ENCODE measurements at regions not wholly inside any gene's neighbourhood (a gene's known extent, or its start where the extent isn't known, plus 50 kb on each side); places are given as distances from the start of the nearest gene placed in this dataset.

DNA sequence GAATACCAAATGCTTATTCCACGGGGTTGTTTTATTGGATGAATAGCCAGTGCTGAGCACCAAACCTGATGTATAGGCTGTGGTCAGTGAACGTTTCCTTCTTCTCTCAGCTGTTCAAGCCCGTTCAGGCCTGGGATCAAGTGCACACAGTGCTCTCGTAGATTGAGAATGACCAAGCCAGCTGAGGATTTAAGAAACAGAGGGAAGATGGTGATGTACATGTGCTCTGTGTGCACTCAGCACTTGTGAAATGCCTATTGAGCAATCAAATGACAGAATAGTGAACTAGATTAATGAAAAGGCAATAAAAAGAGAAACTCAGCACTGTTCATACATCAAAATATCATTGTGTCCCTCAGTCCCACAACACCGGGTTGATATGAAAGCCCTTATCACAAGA lies 302.5 kb downstream of the BMPER start:
- H3K4me1 ChIP-seq (ENCODE audit: insufficient read depth, low read length) = no peaks in the 10 kb centered on the region
- H2AFZ ChIP-seq (ENCODE audit: low read length) = no peak overlapping the region
- no peaks in the 10 kb centered on the region for H3K36me3 ChIP-seq (ENCODE audit: low read depth, low read length)
- no peak overlapping the region for H3K4me2 ChIP-seq (ENCODE audit: low read length)
- no peak for DNase-seq
- ChIA-PET POLR2A (ENCODE audit: unreplicated experiment) (no interaction called here), CTCF (no interaction called here)
- no peaks in the 10 kb centered on the region for H3K27me3 ChIP-seq (ENCODE audit: low read length)
- no peak for ATAC-seq
- no peak overlapping the region for H3K9ac ChIP-seq (ENCODE audit: low read length)
- H3K79me2 ChIP-seq (ENCODE audit: low read length) = no peaks in the 10 kb centered on the region
- no peaks in the 10 kb centered on the region for H4K20me1 ChIP-seq (ENCODE audit: low read length)
- no peak for TF ChIP-seq EZH2 (IDR thresholded peaks at IDR 0.05; ENCODE audit: low read length, unreplicated experiment)
- TF ChIP-seq, protein P1, sequence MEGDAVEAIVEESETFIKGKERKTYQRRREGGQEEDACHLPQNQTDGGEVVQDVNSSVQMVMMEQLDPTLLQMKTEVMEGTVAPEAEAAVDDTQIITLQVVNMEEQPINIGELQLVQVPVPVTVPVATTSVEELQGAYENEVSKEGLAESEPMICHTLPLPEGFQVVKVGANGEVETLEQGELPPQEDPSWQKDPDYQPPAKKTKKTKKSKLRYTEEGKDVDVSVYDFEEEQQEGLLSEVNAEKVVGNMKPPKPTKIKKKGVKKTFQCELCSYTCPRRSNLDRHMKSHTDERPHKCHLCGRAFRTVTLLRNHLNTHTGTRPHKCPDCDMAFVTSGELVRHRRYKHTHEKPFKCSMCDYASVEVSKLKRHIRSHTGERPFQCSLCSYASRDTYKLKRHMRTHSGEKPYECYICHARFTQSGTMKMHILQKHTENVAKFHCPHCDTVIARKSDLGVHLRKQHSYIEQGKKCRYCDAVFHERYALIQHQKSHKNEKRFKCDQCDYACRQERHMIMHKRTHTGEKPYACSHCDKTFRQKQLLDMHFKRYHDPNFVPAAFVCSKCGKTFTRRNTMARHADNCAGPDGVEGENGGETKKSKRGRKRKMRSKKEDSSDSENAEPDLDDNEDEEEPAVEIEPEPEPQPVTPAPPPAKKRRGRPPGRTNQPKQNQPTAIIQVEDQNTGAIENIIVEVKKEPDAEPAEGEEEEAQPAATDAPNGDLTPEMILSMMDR (conservative IDR thresholded peaks at IDR 0.05; ENCODE audit: low read depth, low read length) = no peak
- no peak for TF ChIP-seq EZH2phosphoT487 (IDR thresholded peaks at IDR 0.05; ENCODE audit: borderline replicate concordance, low read length)
- H3K4me3 ChIP-seq (ENCODE audit: low read length) = no peak overlapping the region
- H3K9me3 ChIP-seq (ENCODE audit: low read length) = no peaks in the 10 kb centered on the region
- intact Hi-C loops (cut with micrococcal nuclease) = no loop called here
- no TSS peak for BruUV-seq (replicated peaks)
- no peak overlapping the region for H3K27ac ChIP-seq (ENCODE audit: low read length)
- H3K9me2 ChIP-seq (replicated peaks; ENCODE audit: low read length) = no peaks in the 10 kb centered on the region
- no peaks in the 10 kb centered on the region for H3F3A ChIP-seq (ENCODE audit: low read length, unreplicated experiment)

DNA sequence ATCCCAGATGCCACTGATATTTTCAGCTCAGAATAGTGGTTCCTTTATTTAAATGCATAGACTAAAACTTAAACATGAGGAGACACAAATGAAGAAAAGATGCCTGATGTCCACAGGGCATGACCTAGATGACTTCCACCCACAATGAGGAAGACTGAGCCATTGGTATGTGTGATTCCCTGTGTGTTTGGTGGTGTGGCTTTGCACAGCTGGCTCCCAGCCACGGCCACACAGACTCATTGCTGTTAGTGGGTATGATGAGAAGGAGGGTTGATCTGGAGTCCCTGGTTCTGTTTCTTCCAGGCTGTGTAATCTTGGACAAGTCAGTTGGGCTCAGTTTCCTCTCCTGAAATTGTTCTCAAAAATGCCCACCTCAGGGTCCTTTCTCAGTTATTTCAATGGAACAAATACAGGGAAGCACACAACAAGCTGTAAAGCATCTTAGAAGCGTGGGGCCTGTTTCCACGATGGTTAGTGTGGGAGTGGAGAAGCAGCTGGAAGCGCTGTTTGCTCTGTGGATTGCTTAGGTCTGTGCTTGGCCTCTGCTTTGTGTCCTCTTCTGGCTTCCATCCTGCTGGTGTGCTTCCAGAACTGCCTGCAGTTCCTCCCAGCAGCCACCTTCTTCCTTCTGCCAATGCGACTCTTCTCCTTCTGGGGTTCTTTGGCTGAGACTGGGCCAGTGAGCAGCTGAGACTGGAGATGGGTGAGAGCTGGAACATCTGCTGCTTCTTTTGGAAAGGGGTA lies 303.7 kb downstream of the BMPER start:
- intact Hi-C loops (cut with micrococcal nuclease) = no loop called here
- CTCF ChIA-PET = no interaction called here
- no peaks in the 10 kb centered on the region for H3F3A ChIP-seq (ENCODE audit: low read length, unreplicated experiment)
- DNase-seq (no peak), ATAC-seq (no peak)
- BruUV-seq (replicated peaks) = no TSS peak
- no peaks in the 10 kb centered on the region for H3K27me3 ChIP-seq (ENCODE audit: low read length)
- H3K79me2 ChIP-seq (ENCODE audit: low read length) = no peaks in the 10 kb centered on the region
- H4K20me1 ChIP-seq (ENCODE audit: low read length) = no peaks in the 10 kb centered on the region
- H3K9me3 ChIP-seq (ENCODE audit: low read length) = no peaks in the 10 kb centered on the region
- no peaks in the 10 kb centered on the region for H3K4me1 ChIP-seq (ENCODE audit: insufficient read depth, low read length)
- H3K27ac ChIP-seq (ENCODE audit: low read length) = no peak overlapping the region
- no peaks in the 10 kb centered on the region for H3K36me3 ChIP-seq (ENCODE audit: low read depth, low read length)
- H3K4me2 ChIP-seq (ENCODE audit: low read length) = no peak overlapping the region
- H3K9me2 ChIP-seq (replicated peaks; ENCODE audit: low read length) = no peaks in the 10 kb centered on the region
- TF ChIP-seq EZH2 (IDR thresholded peaks at IDR 0.05; ENCODE audit: low read length, unreplicated experiment) (no peak), EZH2phosphoT487 (IDR thresholded peaks at IDR 0.05; ENCODE audit: borderline replicate concordance, low read length) (no peak)
- TF ChIP-seq, protein P1 (conservative IDR thresholded peaks at IDR 0.05; ENCODE audit: low read depth, low read length) = no peak
- POLR2A ChIA-PET (ENCODE audit: unreplicated experiment) = no interaction called here
- no peak overlapping the region for H3K4me3 ChIP-seq (ENCODE audit: low read length)
- H3K9ac ChIP-seq (ENCODE audit: low read length) = no peak overlapping the region
- H2AFZ ChIP-seq (ENCODE audit: low read length) = no peak overlapping the region

DNA sequence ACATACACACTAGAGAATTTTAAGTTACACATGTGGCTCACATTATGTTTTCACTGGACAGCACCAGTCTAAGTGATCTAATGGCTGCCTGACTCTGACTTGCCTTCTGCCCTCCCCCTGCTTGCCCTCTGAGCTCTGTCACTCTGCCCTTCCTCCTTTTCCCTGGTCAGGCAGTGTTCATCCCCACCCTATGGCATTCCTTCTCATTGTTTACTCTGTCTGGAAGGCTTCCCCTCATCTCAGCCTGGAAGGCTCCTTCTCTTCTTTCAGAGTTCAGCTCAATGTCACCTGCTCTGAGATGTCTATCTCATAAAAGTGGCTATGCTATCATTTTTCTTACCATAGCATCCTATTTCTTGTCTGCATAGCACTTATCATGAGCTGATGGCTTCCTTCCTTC lies 305.7 kb downstream of the BMPER start:
- Histone ChIP-seq H3K27me3 (ENCODE audit: low read length) (peaks cover 12% of the 10 kb centered on the region; the same call in 1 of the 2 replicates), H3K9ac (ENCODE audit: low read length) (no peak overlapping the region), H2AFZ (ENCODE audit: low read length) (no peak overlapping the region), H3K4me2 (ENCODE audit: low read length) (no peak overlapping the region), H3K4me3 (ENCODE audit: low read length) (no peak overlapping the region), H3K9me2 (replicated peaks; ENCODE audit: low read length) (no peaks in the 10 kb centered on the region), H3K4me1 (ENCODE audit: insufficient read depth, low read length) (no peaks in the 10 kb centered on the region), H3K27ac (ENCODE audit: low read length) (no peak overlapping the region), H4K20me1 (ENCODE audit: low read length) (no peaks in the 10 kb centered on the region), H3K9me3 (ENCODE audit: low read length) (no peaks in the 10 kb centered on the region), H3K79me2 (ENCODE audit: low read length) (no peaks in the 10 kb centered on the region), H3K36me3 (ENCODE audit: low read depth, low read length) (no peaks in the 10 kb centered on the region), H3F3A (ENCODE audit: low read length, unreplicated experiment) (no peaks in the 10 kb centered on the region)
- ChIA-PET CTCF (no interaction called here), POLR2A (ENCODE audit: unreplicated experiment) (no interaction called here)
- BruUV-seq (replicated peaks) = no TSS peak
- ATAC-seq = no peak
- intact Hi-C loops (cut with micrococcal nuclease) = no loop called here
- no peak for DNase-seq
- TF ChIP-seq, protein P1 (conservative IDR thresholded peaks at IDR 0.05; ENCODE audit: low read depth, low read length) = no peak
- TF ChIP-seq EZH2phosphoT487 (IDR thresholded peaks at IDR 0.05; ENCODE audit: borderline replicate concordance, low read length) (no peak), EZH2 (IDR thresholded peaks at IDR 0.05; ENCODE audit: low read length, unreplicated experiment) (no peak)

Measured in PC-3 (cell line).